ENCODE measurements at regions not wholly inside any gene's neighbourhood (a gene's known extent, or its start where the extent isn't known, plus 50 kb on each side); places are given as distances from the start of the nearest gene placed in this dataset.

- peaks cover 9% of the 10 kb centered on the region for H3K4me1 Mint-ChIP-seq (ENCODE audit: low read depth)
- TF ChIP-seq CTCF (IDR thresholded peaks at IDR 0.05), result no peak
- no peak for DNase-seq (ENCODE audit: low spot score)
- no peak overlapping the region for H3K4me3 Mint-ChIP-seq (ENCODE audit: unreplicated experiment)
- no peaks in the 10 kb centered on the region for H3K27me3 Mint-ChIP-seq (ENCODE audit: low read depth)
- no peaks in the 10 kb centered on the region for H3K36me3 Mint-ChIP-seq (ENCODE audit: low read depth)
- H3K9me3 Mint-ChIP-seq (ENCODE audit: low read depth), result no peaks in the 10 kb centered on the region
- no peak overlapping the region for H3K27ac Mint-ChIP-seq (ENCODE audit: unreplicated experiment)
Observed at GRCh38 chr2:145729993-145730770, 1210.3 kb upstream of the ZEB2 start.

GRCh38 chr2:145729481-145729880 is 1209.6 kb upstream of the ZEB2 start:
- Mint-ChIP-seq H3K9me3 (ENCODE audit: low read depth) (no peaks in the 10 kb centered on the region), H3K4me3 (ENCODE audit: unreplicated experiment) (no peak overlapping the region), H3K27me3 (ENCODE audit: low read depth) (no peaks in the 10 kb centered on the region), H3K4me1 (ENCODE audit: low read depth) (peaks cover 9% of the 10 kb centered on the region), H3K36me3 (ENCODE audit: low read depth) (no peaks in the 10 kb centered on the region), H3K27ac (ENCODE audit: unreplicated experiment) (no peak overlapping the region)
- no peak for TF ChIP-seq CTCF (IDR thresholded peaks at IDR 0.05)
- no peak for DNase-seq (ENCODE audit: low spot score)

GRCh38 chr2:145728511-145728910 is 1208.6 kb upstream of the ZEB2 start:
- no peaks in the 10 kb centered on the region for H3K36me3 Mint-ChIP-seq (ENCODE audit: low read depth)
- no peak overlapping the region for H3K4me3 Mint-ChIP-seq (ENCODE audit: unreplicated experiment)

GRCh38 chr2:145725876-145726275 is 1206.0 kb upstream of the ZEB2 start:
- DNase-seq (ENCODE audit: low spot score), result no peak
- Mint-ChIP-seq H3K9me3 (ENCODE audit: low read depth) (no peaks in the 10 kb centered on the region), H3K27me3 (ENCODE audit: low read depth) (no peaks in the 10 kb centered on the region), H3K36me3 (ENCODE audit: low read depth) (no peaks in the 10 kb centered on the region), H3K27ac (ENCODE audit: unreplicated experiment) (no peak overlapping the region), H3K4me1 (ENCODE audit: low read depth) (peaks cover 9% of the 10 kb centered on the region), H3K4me3 (ENCODE audit: unreplicated experiment) (no peak overlapping the region)
- no peak for TF ChIP-seq CTCF (IDR thresholded peaks at IDR 0.05)

More at GRCh38 chr2:145728511-145728910, 1208.6 kb upstream of the ZEB2 start:
- peaks cover 9% of the 10 kb centered on the region for H3K4me1 Mint-ChIP-seq (ENCODE audit: low read depth)
- DNase-seq (ENCODE audit: low spot score), result no peak
- no peak for TF ChIP-seq CTCF (IDR thresholded peaks at IDR 0.05)
- H3K27me3 Mint-ChIP-seq (ENCODE audit: low read depth), result no peaks in the 10 kb centered on the region
- H3K9me3 Mint-ChIP-seq (ENCODE audit: low read depth), result no peaks in the 10 kb centered on the region
- H3K27ac Mint-ChIP-seq (ENCODE audit: unreplicated experiment), result no peak overlapping the region

- Mint-ChIP-seq H3K4me1 (ENCODE audit: low read depth) (peaks cover 9% of the 10 kb centered on the region), H3K27me3 (ENCODE audit: low read depth) (no peaks in the 10 kb centered on the region), H3K4me3 (ENCODE audit: unreplicated experiment) (no peak overlapping the region), H3K36me3 (ENCODE audit: low read depth) (no peaks in the 10 kb centered on the region), H3K9me3 (ENCODE audit: low read depth) (no peaks in the 10 kb centered on the region), H3K27ac (ENCODE audit: unreplicated experiment) (no peak overlapping the region)
- no peak for TF ChIP-seq CTCF (IDR thresholded peaks at IDR 0.05)
- no peak for DNase-seq (ENCODE audit: low spot score)
Observed at GRCh38 chr2:145724311-145724898, 1204.5 kb upstream of the ZEB2 start.
